Transverse colon (tissue), 4 donors: ENCODE measurements at regions not wholly inside any gene's neighbourhood (a gene's known extent, or its start where the extent isn't known, plus 50 kb on each side); places are given as distances from the start of the nearest gene placed in this dataset.

ENCODE experiments used
- CTCF ChIP-seq, 5 experiments: fragments of 200-600 bp in 3 of 5; fragments of 450-650 bp in 2 of 5; sonication (generic) in 3 of 5; IDR thresholded peaks; 1 replicate in 2 of 5; 2 replicates in 3 of 5; pipeline ENCODE4 v1.5.1; 2016 to 2017; ENCODE audit warnings: antibody characterized with exemption in 5 of 5, inconsistent platforms in 3 of 5, mild to moderate bottlenecking in 2 of 5, moderate library complexity in 1 of 5
- POLR2AphosphoS5 ChIP-seq, 3 donors: sonication (generic); formaldehyde crosslinking; IDR thresholded peaks; one replicate each; pipeline ENCODE4 v1.6.1; 2016; ENCODE audit warnings: antibody characterized with exemption in 3 of 3

GRCh38 chr12:131408484-131408883 lies 302.4 kb upstream of the SFSWAP start:
- TF ChIP-seq CTCF (IDR thresholded peaks at IDR 0.05) (no peak), POLR2AphosphoS5 (IDR thresholded peaks at IDR 0.05) (no peak)
